SH-SY5Y (cell line): ENCODE measurements at regions not wholly inside any gene's neighbourhood (a gene's known extent, or its start where the extent isn't known, plus 50 kb on each side); places are given as distances from the start of the nearest gene placed in this dataset.

Experiments
- GATA2 ChIP-seq: IDR thresholded peaks from 2 replicates; pipeline ENCODE4 v1.6.1; 2011; ENCODE audit warnings: mild to moderate bottlenecking, low read depth, low read length
- GATA3 ChIP-seq: IDR thresholded peaks from 2 replicates; pipeline ENCODE4 v1.6.1; 2011; ENCODE audit warnings: low read depth, mild to moderate bottlenecking, low read length, moderate library complexity

DNA sequence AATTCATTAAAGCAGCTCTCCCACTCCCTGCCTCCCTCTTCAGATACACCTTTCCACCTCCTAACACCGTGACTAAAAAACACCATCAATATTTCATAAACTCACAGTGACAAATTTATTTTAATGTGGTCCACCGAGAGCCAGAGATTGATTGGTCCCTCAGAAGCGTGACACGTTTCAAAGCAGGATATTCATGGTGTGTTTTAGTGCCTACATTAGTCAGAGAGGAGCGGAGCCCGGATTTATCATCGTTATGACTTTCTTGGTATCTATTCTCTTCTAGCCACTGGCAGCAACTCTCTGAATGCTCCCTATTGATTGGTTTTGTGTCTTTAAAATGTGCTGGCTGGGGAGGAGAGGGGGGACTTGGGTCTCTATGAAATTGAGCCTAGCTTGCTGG lies 265.3 kb downstream of the DHX35 start:
- TF ChIP-seq GATA2: no peak
- no peak for TF ChIP-seq GATA3

DNA sequence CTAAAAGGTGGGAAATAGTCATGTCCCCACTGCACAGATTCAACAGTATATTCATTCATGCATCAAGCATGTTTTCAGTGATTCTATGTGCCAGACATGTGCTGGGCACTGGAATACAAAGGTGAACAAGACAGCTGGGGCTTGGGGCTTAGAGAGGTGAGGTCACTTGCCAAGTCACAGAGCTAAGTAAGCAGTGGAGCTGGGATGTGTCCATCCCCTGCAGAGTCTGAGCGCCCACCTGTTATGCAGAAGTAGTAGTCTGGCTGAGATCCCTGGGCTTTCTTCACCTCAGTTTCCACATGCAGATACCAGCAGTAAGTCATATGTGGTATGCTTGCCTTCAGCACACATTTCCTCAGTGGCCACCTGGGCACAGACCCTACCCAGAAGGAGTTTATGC lies 263.8 kb downstream of the DHX35 start:
- TF ChIP-seq GATA3 (no peak), GATA2 (no peak)

DNA sequence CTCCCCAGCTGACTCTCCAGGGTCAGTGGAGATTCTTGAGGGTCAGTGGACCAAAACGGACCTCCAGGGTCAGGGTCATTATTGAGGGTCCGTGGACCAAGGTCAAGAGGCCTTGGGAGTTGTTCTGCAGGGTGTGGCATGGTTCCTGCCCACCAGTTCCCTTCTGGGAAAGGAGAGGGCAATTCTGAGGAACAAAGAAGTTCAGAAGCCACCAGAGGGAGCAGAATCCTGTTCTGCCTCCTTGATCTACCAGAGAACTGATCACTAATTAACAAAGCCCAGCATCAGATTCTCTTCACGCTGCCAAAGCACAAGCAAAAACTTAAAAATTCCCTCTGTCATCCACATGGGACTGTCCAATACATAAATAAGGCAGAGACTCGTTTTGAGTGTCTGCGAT lies 263.4 kb downstream of the DHX35 start:
- TF ChIP-seq GATA3 (no peak), GATA2 (no peak)

DNA sequence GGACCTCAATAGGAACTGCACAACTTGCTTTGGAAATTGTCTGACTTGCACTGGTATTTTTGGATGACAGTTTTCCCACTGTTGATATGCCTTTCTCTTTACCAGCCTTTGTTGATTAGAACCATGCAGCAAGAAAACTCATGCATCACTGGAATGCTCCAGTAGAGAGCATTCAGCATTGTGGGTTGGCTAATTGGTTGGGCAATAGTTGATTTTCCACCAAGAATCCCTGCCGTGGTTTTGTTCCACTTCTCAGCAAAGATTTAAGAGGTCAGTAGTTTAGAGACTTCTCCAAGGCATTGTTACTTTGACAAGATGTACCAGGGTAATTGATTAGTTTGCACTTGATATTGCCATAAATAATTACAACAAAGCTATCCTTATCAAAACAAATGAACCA lies 260.0 kb downstream of the DHX35 start:
- TF ChIP-seq GATA2: no peak
- TF ChIP-seq GATA3: no peak

DNA sequence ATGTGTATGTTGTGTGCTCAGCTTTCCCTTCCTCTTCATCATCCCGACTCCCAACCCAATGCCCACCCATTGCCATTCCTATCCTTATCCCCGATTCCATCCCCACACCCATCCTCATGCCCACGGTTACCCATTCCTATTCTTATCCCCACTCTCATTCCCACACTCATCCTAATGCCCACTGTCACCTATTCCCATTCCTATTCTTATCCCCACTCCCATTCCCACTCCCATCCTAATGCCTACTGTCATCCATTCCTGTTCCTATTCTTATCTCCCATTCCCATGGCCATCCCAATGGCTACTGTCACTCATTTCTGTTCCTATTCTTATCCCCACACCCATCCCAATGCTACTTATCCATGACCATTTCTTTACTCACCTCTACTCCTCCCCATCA lies 254.1 kb downstream of the DHX35 start:
- TF ChIP-seq GATA3: no peak
- no peak for TF ChIP-seq GATA2

DNA sequence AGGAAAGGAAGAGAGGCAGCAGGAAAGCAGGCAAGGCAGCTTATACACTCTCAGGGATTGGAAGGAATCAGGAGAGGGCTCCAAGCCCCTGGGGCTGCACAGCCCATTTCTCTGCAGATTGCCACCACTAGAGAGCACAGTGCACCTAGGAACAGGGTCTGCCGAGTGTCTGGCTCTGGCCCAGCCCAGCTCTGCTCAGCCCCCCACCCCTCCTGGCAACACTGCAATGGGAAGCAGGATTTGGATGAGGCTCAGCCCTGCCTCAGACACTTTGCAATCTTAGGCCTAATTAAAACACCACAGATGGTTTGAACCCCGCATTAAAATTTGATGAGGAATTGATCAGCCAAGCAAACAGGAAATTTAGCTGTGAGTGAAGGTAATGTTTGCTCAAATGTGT lies 252.7 kb downstream of the DHX35 start:
- TF ChIP-seq GATA3 (no peak), GATA2 (no peak)

DNA sequence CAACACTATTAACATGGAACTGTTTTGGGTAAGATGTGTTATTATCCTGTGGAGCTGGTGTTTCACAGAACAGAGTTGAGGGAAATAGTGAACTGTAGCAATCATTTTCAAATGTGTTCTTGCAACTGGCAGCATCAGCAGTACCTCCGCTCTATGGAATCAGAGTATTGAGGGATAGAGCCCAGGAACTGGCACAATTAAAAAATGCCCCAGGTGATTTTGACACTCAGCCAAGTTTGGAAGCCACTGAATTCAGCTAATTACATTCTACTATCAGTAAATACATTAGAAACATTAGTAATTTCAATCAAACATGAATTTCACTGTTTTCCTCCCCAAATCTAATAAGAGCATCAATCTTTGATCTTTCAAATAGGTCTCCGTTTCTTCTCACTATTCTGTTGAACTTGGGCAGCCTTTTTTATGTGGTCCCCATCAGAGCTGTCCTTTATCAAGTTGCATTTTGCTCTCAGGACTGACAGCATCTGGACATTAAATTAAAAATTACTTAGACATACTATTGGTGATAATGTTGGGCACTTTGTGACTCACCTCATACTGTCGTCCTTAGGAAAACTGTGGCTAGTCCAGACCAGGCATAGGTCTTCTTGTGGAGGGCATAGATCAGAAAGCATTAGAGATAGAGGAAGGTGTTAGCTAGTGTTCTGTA lies 251.5 kb downstream of the DHX35 start:
- peak; percentile 61 for TF ChIP-seq GATA2
- no peak for TF ChIP-seq GATA3

DNA sequence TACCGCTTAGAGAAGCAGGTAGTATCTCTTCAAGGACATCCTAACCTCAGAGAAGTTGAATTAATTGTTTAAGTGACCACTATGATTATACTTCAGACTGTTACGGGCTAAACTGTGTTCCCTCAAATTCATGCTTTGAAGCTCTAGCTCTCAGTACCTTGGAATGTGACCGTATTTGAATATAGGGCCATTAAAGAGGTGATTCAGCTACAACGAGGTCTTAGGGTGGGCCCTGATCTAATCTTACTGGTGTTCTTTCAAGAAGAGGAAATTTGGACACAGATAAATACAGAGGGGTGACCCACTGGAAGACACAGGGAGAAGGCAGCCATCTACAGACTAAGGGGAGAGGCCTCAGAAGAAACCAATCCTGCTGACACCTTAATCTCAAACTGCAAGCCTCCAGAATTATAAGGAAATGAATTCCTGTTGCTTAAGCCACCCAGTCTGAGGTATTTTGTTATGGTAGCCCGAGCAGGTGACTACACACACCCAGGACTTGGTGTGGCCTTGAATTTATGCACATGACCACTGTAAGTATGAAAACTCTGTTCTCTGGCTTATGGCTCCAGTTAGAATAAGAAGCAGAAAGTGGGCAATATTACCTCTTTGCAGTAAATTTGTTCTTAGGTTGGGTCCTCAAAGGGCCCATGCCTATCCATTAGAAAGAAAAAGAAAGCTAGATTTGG lies 249.1 kb downstream of the DHX35 start:
- TF ChIP-seq GATA3 (no peak), GATA2 (no peak)

DNA sequence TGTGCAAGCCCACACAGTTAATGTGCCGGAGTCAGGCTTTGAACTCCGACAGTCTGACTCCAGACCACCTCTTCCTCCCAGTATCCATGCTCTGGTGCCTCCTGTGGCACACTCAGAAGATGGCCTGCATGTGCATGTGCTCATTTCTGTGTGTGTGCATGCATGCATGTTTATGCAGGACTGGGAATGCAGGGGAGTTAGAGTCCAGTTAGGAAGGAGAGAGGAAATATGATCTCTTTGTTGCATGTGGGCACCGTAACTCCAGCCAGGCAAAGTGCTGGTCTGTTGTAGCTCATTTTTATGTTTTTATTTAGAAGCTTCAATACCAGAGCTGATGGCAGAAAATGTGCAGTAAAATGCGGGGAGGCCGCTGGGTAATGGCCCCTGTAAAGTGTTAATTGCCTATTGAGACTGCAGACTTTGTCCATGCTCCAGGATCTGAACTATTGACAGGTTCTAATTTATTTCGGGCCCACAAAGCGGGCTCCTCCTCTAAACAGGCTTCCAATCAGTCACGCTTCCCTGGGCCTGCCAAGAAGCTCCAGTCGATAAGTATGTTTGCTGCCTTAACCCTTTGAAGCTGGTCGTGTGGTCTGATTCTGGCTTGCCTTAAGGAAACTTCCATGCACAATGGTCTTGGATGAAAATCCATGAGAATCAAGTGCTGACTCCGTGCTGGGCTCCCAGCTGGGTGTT lies 248.3 kb downstream of the DHX35 start:
- TF ChIP-seq GATA3 (no peak), GATA2 (no peak)

DNA sequence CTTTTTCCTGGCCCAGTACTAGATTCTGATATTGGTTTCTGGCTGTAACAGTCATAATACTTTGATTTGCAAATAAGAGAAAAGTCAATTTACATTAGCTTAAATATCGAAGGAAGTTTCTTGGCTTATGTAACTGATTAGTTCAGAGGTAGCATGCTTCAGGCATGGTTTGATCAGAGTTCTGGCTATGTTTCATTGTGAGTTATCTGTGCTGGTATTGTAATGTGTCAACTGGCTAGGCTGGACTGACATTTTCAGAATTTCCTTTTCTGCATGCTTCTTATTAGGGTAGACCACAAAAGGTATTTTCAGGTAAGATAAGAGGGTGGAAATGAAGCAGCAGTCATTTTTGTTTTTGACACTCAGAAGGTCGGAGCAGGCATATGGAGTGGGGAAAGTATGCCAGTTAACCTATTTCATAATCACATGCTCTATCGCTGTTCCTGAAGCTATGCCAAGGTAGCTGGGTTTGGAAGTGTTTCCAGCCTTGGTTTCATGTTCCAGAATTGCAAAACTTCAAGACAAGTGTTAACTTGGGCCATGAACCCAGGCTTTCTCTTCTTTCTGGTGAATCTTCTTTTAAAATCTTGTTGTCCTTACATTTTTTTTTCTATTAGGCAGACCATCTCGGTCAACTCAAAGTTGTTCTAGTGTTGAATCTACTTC lies 244.9 kb downstream of the DHX35 start:
- TF ChIP-seq GATA3: no peak
- TF ChIP-seq GATA2: no peak

DNA sequence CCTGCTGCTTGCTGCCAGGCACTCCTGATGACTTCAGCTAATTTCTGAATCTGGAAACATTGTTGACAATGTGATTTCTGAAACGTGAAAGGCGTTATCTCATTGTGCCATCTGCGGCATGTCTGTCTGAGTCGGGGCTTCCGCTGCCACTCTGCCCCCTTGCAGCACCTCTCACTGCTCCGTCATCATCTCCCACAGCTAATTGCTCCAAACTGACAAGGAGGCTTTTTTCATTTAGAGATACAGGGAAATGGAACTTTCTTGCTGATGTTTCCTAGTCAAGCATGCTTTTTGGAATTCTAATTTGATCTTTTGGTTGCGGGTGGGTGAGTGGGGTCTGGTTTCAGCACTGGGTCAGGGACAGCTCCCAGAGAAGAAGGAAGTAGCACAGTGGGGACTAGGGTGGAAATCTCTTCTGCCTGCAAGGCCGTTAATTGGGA lies 233.5 kb downstream of the DHX35 start:
- TF ChIP-seq GATA3 (peak; percentile 90), GATA2 (peak; percentile 98)

DNA sequence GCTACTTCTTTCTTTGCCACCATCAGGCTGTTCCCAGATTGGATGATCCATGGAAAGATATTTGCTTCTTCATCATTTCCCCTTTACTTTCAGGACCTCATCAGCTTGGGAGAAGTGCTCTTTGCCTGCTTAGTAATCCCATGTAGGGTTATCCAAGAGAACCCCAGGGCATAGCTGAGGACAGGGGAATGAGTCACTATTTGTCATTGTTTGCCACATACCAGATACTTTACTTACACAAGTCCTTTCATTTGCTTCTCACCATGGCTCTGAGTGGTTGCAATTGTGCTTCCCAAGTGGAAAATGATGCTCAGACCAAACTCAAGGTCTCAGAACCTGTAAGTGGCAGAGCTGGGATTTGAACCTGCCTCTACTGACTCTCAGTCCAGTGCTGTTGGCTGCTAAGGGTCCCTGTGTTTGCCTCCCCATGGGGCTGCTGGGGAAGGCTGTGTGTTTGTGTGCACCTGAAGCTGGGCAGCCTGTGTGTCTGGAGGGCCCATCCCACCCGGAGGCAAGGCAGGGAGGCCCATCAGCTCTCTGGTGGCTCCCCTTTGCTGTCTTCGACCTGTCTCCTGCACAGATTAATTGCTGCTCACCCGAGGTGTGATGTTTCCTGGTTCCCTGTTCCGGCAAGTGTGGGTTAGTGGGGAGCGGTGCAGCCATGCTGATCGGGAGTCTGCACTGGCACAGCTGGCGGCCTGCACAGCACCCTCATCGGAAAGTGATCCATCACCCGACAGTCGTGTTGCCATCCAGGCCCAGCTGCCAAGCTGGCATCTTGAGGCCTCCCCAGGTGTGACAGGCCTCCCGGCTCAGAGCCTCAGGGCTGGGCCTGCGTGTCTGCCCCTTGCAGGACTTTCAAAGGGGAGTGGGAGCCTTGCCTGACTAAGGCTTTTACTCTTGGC lies 228.8 kb downstream of the DHX35 start:
- no peak for TF ChIP-seq GATA2
- TF ChIP-seq GATA3: no peak

DNA sequence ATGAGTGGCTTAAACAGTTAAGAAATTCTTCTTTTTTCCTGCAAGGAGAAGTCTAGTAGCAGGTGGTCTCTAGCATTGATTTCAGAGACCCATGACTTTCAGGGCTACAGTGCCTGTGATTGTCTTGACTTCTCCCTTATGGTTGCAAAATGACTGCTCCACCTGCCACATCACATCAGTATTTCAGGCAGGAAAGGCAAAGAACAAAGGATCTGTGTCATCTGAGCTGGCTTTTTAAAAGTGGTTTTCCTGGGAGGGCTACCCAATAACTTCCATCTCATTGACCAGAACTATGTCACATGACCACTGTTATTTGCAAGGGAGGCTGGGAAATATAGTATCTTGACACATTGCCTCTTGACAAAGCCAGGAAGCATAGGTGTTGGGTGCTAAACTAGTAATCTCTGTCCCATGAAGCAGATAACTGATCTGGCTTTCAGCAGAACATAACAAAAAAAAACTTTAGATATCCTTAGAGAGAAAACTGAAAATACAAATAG lies 226.2 kb downstream of the DHX35 start:
- TF ChIP-seq GATA2 (no peak), GATA3 (no peak)
